ENCODE measurements at regions not wholly inside any gene's neighbourhood (a gene's known extent, or its start where the extent isn't known, plus 50 kb on each side); places are given as distances from the start of the nearest gene placed in this dataset.

DNA sequence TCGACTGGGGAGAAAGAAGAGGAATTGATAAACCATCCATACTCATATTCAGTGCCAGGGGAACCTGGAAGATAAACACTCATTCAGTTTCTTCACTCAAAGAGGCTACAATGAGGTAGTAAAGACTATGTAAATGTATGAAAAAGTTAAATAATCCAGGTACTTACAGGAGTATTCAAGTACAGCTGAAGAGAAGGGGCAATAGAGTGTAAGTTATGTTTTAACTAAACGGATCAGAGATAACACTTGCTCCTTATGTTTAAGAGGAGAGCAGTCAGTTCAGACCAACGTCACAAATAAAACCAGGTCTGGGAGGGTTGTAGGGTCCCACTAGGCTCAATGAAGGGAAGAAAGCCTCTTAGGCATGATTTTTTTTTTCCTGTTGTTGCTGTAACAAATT lies 358.3 kb upstream of the SMIM21 start:
- TF ChIP-seq, protein P1, sequence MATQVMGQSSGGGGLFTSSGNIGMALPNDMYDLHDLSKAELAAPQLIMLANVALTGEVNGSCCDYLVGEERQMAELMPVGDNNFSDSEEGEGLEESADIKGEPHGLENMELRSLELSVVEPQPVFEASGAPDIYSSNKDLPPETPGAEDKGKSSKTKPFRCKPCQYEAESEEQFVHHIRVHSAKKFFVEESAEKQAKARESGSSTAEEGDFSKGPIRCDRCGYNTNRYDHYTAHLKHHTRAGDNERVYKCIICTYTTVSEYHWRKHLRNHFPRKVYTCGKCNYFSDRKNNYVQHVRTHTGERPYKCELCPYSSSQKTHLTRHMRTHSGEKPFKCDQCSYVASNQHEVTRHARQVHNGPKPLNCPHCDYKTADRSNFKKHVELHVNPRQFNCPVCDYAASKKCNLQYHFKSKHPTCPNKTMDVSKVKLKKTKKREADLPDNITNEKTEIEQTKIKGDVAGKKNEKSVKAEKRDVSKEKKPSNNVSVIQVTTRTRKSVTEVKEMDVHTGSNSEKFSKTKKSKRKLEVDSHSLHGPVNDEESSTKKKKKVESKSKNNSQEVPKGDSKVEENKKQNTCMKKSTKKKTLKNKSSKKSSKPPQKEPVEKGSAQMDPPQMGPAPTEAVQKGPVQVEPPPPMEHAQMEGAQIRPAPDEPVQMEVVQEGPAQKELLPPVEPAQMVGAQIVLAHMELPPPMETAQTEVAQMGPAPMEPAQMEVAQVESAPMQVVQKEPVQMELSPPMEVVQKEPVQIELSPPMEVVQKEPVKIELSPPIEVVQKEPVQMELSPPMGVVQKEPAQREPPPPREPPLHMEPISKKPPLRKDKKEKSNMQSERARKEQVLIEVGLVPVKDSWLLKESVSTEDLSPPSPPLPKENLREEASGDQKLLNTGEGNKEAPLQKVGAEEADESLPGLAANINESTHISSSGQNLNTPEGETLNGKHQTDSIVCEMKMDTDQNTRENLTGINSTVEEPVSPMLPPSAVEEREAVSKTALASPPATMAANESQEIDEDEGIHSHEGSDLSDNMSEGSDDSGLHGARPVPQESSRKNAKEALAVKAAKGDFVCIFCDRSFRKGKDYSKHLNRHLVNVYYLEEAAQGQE (IDR thresholded peaks at IDR 0.05; ENCODE audit: low read depth), result no peak
- no peak for TF ChIP-seq FOXM1 (IDR thresholded peaks at IDR 0.05; ENCODE audit: borderline replicate concordance, low read depth)
- no peak for TF ChIP-seq TEAD4 (IDR thresholded peaks at IDR 0.05)
- TF ChIP-seq, protein P2, sequence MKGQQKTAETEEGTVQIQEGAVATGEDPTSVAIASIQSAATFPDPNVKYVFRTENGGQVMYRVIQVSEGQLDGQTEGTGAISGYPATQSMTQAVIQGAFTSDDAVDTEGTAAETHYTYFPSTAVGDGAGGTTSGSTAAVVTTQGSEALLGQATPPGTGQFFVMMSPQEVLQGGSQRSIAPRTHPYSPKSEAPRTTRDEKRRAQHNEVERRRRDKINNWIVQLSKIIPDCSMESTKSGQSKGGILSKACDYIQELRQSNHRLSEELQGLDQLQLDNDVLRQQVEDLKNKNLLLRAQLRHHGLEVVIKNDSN (IDR thresholded peaks at IDR 0.05), result no peak
- no peak for TF ChIP-seq TAF1 (IDR thresholded peaks at IDR 0.05; ENCODE audit: low read depth)
- no peak for TF ChIP-seq YY1 (IDR thresholded peaks at IDR 0.05; ENCODE audit: low read depth)
- no peak for TF ChIP-seq RAD21 (IDR thresholded peaks at IDR 0.05; ENCODE audit: low read depth)

Measured in Ishikawa (cell line).